ENCODE measurements at regions not wholly inside any gene's neighbourhood (a gene's known extent, or its start where the extent isn't known, plus 50 kb on each side); places are given as distances from the start of the nearest gene placed in this dataset.
A peak's percentile ranks its signal among the peaks of the same experiment; 100 is the strongest.

- peak; percentile 99 for DNase-seq (ENCODE audit: low read depth)
- peak overlapping the region; percentile 84 for H3K4me3 ChIP-seq (ENCODE audit: low read depth, low read length)
- TF ChIP-seq CTCF (IDR thresholded peaks at IDR 0.05; ENCODE audit: insufficient read depth, low read length), result no peak
Observed at GRCh38 chr22:46035742-46036557, 59.0 kb upstream of the WNT7B start.

- H3K4me3 ChIP-seq (ENCODE audit: low read depth, low read length), result peak overlapping the region; percentile 84
- no peak for TF ChIP-seq CTCF (IDR thresholded peaks at IDR 0.05; ENCODE audit: insufficient read depth, low read length)
- no peak for DNase-seq (ENCODE audit: low read depth)
Observed at GRCh38 chr22:46036558-46037408, 59.8 kb upstream of the WNT7B start.

- TF ChIP-seq CTCF (IDR thresholded peaks at IDR 0.05; ENCODE audit: insufficient read depth, low read length), result no peak
- H3K4me3 ChIP-seq (ENCODE audit: low read depth, low read length), result no peak overlapping the region
- no peak for DNase-seq (ENCODE audit: low read depth)
Observed at GRCh38 chr22:46038174-46038487, 61.2 kb upstream of the WNT7B start.

- no peak for TF ChIP-seq CTCF (IDR thresholded peaks at IDR 0.05; ENCODE audit: insufficient read depth, low read length)
- no peak overlapping the region for H3K4me3 ChIP-seq (ENCODE audit: low read depth, low read length)
- no peak for DNase-seq (ENCODE audit: low read depth)
Observed at GRCh38 chr22:46038516-46039430, 61.8 kb upstream of the WNT7B start.

- DNase-seq (ENCODE audit: low read depth), result no peak
- TF ChIP-seq CTCF (IDR thresholded peaks at IDR 0.05; ENCODE audit: insufficient read depth, low read length), result no peak
- no peak overlapping the region for H3K4me3 ChIP-seq (ENCODE audit: low read depth, low read length)
Observed at GRCh38 chr22:46039535-46039934, 62.6 kb upstream of the WNT7B start.
